Upper lobe of left lung (tissue), 6 donors: ENCODE measurements at regions not wholly inside any gene's neighbourhood (a gene's known extent, or its start where the extent isn't known, plus 50 kb on each side); places are given as distances from the start of the nearest gene placed in this dataset.

ENCODE experiments used
- ATAC-seq, 2 donors: fragments of 200-7000 bp; cut with Tn5 transposase; one replicate each; pipeline ENCODE4 v1.9.1; 2022; ENCODE audit warnings: mild to moderate bottlenecking in 2 of 2, moderate library complexity in 2 of 2; ENCODE audit not compliant: low FRiP score in 2 of 2
- DNase-seq, 2 donors: peaks; one replicate each; pipeline ENCODE4 v3.0.0-alpha.2; 2019 to 2020
- H3K27ac ChIP-seq, 4 donors: fragments of 200-600 bp; sonication (generic); one replicate each; pipeline ENCODE4 v1.5.1; 2016 to 2019
- H3K27me3 ChIP-seq, 4 donors: fragments of 200-600 bp; sonication (generic); one replicate each; pipeline ENCODE4 v1.5.1; 2017 to 2019
- H3K36me3 ChIP-seq, 4 donors: fragments of 200-600 bp; sonication (generic); one replicate each; pipeline ENCODE4 v1.5.1; 2016 to 2019
- H3K4me1 ChIP-seq, 4 donors: fragments of 200-600 bp; sonication (generic); one replicate each; pipeline ENCODE4 v1.5.1; 2018 to 2019
- H3K4me3 ChIP-seq, 4 donors: fragments of 200-600 bp; sonication (generic); one replicate each; pipeline ENCODE4 v1.5.1; 2017 to 2019; ENCODE audit warnings: mild to moderate bottlenecking in 2 of 4, moderate library complexity in 1 of 4
- H3K9me3 ChIP-seq, 4 donors: fragments of 200-600 bp; sonication (generic); one replicate each; pipeline ENCODE4 v1.5.1; 2018 to 2019
- EP300 ChIP-seq, 4 donors: sonication (generic); formaldehyde crosslinking; IDR thresholded peaks; one replicate each; pipeline ENCODE4 v1.5.1; 2017; ENCODE audit warnings: antibody characterized with exemption in 4 of 4, control low read depth in 2 of 4
- POLR2A ChIP-seq, 4 donors: fragments of 450-650 bp; IDR thresholded peaks; one replicate each; pipeline ENCODE4 v1.5.1; 2016 to 2017; ENCODE audit warnings: antibody characterized with exemption in 4 of 4, mild to moderate bottlenecking in 2 of 4
- POLR2AphosphoS5 ChIP-seq, 2 donors: sonication (generic); formaldehyde crosslinking; IDR thresholded peaks; one replicate each; pipeline ENCODE4 v1.5.1; 2017; ENCODE audit warnings: antibody characterized with exemption in 2 of 2
- WGBS, 2 donors: methylation state at CpG; one replicate each; pipeline ENCODE4 v1.1.5; 2017 to 2018; 5-methylcytosine and 5-hydroxymethylcytosine counted together
- TF ChIP-seq, protein P1 (sequence below), 6 experiments: fragments of 450-650 bp in 4 of 6; fragments of 200-600 bp in 2 of 6; sonication (generic) in 2 of 6; IDR thresholded peaks; one replicate each; pipeline ENCODE4 v1.5.1; 2016 to 2019; ENCODE audit warnings: antibody characterized with exemption in 6 of 6
- donor health status: DM: no; HTN: no; CAD: no; lungs with moderate emphysema.
- donor health status: DM: no; HTN: yes; CAD: no; lungs with severe emphysema.

DNA sequence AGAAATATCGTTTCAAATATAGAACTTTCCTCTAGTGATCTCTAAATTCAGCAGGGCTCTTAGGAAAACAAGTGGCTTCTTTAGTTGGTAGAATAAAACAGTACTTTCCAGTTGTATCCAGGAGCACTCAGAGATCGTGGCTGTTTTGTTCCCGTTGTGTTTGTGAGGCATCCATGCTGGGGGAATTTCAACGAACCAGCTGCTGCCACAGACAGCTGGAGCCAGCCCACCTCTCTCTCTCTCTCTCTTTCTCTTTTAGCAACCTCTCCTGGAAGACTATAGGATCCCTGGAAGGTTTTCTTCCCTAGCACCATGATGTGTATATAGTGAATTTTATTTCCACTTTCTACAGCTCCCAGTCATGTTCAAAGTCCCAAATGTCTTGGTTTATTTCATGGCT is 1116.0 kb upstream of the SEMA6A start:
- Histone ChIP-seq H3K27ac (peak overlapping the region in 1 of 4 donors; percentile 34), H3K4me1 (no peaks in the 10 kb centered on the region), H3K4me3 (no peak overlapping the region), H3K9me3 (no peaks in the 10 kb centered on the region), H3K36me3 (no peaks in the 10 kb centered on the region), H3K27me3 (no peaks in the 10 kb centered on the region)
- ATAC-seq (no peak), DNase-seq (no peak)
- 58 to 72% methylated on average over 4 of the region's 4 CpGs for WGBS, 2 donors
- TF ChIP-seq POLR2AphosphoS5 (IDR thresholded peaks at IDR 0.05): peak in 1 of 2 donors; percentile 15
- TF ChIP-seq POLR2A (IDR thresholded peaks at IDR 0.05): no peak
- TF ChIP-seq, protein P1, sequence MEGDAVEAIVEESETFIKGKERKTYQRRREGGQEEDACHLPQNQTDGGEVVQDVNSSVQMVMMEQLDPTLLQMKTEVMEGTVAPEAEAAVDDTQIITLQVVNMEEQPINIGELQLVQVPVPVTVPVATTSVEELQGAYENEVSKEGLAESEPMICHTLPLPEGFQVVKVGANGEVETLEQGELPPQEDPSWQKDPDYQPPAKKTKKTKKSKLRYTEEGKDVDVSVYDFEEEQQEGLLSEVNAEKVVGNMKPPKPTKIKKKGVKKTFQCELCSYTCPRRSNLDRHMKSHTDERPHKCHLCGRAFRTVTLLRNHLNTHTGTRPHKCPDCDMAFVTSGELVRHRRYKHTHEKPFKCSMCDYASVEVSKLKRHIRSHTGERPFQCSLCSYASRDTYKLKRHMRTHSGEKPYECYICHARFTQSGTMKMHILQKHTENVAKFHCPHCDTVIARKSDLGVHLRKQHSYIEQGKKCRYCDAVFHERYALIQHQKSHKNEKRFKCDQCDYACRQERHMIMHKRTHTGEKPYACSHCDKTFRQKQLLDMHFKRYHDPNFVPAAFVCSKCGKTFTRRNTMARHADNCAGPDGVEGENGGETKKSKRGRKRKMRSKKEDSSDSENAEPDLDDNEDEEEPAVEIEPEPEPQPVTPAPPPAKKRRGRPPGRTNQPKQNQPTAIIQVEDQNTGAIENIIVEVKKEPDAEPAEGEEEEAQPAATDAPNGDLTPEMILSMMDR (IDR thresholded peaks at IDR 0.05): no peak
- TF ChIP-seq EP300 (IDR thresholded peaks at IDR 0.05): no peak

DNA sequence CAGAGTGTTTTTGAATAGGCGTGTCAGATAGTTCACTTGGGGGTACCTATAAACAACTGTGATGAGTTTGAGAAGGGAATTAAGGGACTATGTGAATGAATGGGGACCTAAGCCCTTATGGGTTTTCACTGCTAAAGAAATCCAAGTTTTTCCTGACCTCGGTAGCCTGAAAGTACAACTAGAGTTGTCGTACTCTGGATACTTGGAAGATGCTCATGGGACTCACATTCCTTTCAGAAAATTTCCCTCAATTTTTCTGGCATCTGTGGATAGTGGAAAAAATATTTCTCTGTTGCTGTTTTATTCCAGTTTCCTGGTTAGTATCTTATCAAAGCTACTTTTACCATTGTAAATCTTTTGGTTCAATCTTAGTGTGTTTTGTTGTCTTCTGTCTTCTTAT is 1112.3 kb upstream of the SEMA6A start:
- Histone ChIP-seq H3K36me3 (no peaks in the 10 kb centered on the region), H3K4me1 (no peaks in the 10 kb centered on the region), H3K27ac (no peak overlapping the region), H3K4me3 (no peak overlapping the region), H3K9me3 (no peaks in the 10 kb centered on the region), H3K27me3 (no peaks in the 10 kb centered on the region)
- 86% methylated on average over 3 of the region's 3 CpGs for WGBS, 2 donors
- DNase-seq: no peak
- no peak for ATAC-seq
- TF ChIP-seq POLR2AphosphoS5 (IDR thresholded peaks at IDR 0.05) (no peak), POLR2A (IDR thresholded peaks at IDR 0.05) (no peak), EP300 (IDR thresholded peaks at IDR 0.05) (no peak)
- TF ChIP-seq, protein P1 (IDR thresholded peaks at IDR 0.05): no peak

DNA sequence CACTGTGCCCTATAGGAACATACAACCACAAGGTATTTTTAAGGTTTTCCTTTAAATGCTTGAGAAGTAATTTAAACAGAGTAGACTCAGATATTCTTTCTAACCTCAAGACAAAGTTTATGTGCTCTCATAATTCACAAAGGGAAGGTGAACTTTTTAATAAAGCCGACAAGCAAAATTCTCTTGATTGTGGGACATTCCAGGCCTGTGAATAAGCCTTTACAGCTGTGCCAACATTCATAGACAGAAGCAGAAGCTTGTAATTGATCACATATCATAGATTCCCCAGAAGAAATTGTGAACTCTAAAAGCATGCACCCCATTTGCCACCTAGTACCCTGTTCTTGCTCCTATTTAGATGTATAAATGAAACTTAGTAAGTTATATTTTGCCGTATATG is 1107.8 kb upstream of the SEMA6A start:
- Histone ChIP-seq H3K4me3 (no peak overlapping the region), H3K27ac (no peak overlapping the region), H3K36me3 (no peaks in the 10 kb centered on the region), H3K4me1 (peaks cover 0 to 5% (median 0%) of the 10 kb centered on the region in 4 donors), H3K9me3 (no peaks in the 10 kb centered on the region), H3K27me3 (no peaks in the 10 kb centered on the region)
- ATAC-seq (no peak), DNase-seq (no peak)
- no peak for TF ChIP-seq POLR2AphosphoS5 (IDR thresholded peaks at IDR 0.05)
- TF ChIP-seq, protein P1 (IDR thresholded peaks at IDR 0.05): no peak
- no peak for TF ChIP-seq POLR2A (IDR thresholded peaks at IDR 0.05)
- no peak for TF ChIP-seq EP300 (IDR thresholded peaks at IDR 0.05)
- 79 to 89% methylated on average over 2 of the region's 2 CpGs for WGBS, 2 donors

DNA sequence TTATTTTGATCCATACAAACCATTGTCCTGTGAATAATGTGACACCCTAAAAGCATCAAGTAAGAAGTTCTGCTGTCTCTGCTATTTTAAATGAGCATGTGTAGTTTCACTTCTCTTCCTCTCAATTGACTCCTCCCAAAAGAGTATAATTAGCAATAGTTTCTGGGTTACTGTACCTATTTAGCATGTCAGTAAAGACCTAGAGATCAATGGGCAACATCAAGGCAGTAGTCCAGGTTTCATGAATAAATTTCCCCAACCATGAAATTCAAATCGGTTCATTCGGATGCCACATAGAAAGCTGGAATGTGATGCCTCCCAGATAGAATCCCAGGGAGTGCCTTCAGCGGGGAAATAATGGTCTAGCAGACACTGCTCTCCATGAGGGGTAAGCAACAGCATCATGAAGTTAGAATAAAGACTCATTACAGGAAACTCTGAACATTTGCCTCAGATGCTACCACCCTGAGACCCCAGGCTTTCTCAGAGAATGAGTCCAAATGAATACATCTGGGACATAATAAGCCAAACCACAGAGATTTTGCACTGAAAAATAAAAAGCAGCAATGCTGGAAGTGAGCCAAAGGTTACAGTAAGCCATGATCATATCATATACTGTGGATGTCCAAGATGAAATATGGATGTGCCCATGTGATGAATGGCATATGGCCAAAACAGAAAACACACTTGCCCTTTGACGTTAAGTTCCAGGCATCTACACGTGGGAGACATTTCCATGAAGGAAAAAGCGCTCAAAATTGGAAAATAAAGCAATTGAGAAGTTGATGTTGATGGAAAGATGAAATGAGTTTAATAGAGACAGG is 1107.0 kb upstream of the SEMA6A start:
- no peaks in the 10 kb centered on the region for H3K36me3 ChIP-seq
- DNase-seq: no peak
- H3K27me3 ChIP-seq: no peaks in the 10 kb centered on the region
- H3K27ac ChIP-seq: no peak overlapping the region
- ATAC-seq: no peak
- no peak for TF ChIP-seq POLR2A (IDR thresholded peaks at IDR 0.05)
- TF ChIP-seq, protein P1 (IDR thresholded peaks at IDR 0.05): no peak
- no peak for TF ChIP-seq EP300 (IDR thresholded peaks at IDR 0.05)
- TF ChIP-seq POLR2AphosphoS5 (IDR thresholded peaks at IDR 0.05): no peak
- H3K4me3 ChIP-seq: no peak overlapping the region
- H3K4me1 ChIP-seq: peaks cover 0 to 5% (median 0%) of the 10 kb centered on the region in 4 donors
- WGBS, 2 donors: 76 to 79% methylated on average over 6 of the region's 6 CpGs
- no peaks in the 10 kb centered on the region for H3K9me3 ChIP-seq

DNA sequence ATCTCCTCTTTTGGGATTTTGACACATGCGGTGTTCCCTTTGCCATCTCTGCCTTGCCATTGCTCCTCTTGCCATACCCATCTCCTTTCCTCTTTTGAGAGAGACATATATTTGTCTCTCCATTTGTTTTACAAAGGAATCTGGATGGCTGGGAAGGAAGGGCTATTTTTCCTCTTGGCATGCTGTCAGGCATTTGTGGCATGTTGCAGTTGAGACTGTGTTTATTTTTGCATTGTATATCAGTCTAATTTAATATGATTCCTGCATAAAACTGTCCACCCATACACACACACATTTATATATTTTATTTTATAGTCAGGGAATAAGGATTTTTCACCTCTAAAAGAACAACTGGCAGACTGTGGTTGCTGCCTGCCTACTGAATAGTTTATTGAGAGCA is 1105.8 kb upstream of the SEMA6A start:
- H3K36me3 ChIP-seq: no peaks in the 10 kb centered on the region
- H3K4me3 ChIP-seq: no peak overlapping the region
- DNase-seq (no peak), ATAC-seq (no peak)
- H3K4me1 ChIP-seq: peaks cover 0 to 5% (median 0%) of the 10 kb centered on the region in 4 donors
- H3K9me3 ChIP-seq: no peaks in the 10 kb centered on the region
- no peak for TF ChIP-seq POLR2AphosphoS5 (IDR thresholded peaks at IDR 0.05)
- TF ChIP-seq, protein P1 (IDR thresholded peaks at IDR 0.05): no peak
- TF ChIP-seq POLR2A (IDR thresholded peaks at IDR 0.05): no peak
- no peak for TF ChIP-seq EP300 (IDR thresholded peaks at IDR 0.05)
- H3K27me3 ChIP-seq: no peaks in the 10 kb centered on the region
- WGBS, 2 donors: 69 to 80% methylated on average over 1 of the region's 1 CpG
- no peak overlapping the region for H3K27ac ChIP-seq
